ENCODE measurements at regions not wholly inside any gene's neighbourhood (a gene's known extent, or its start where the extent isn't known, plus 50 kb on each side); places are given as distances from the start of the nearest gene placed in this dataset.

DNA sequence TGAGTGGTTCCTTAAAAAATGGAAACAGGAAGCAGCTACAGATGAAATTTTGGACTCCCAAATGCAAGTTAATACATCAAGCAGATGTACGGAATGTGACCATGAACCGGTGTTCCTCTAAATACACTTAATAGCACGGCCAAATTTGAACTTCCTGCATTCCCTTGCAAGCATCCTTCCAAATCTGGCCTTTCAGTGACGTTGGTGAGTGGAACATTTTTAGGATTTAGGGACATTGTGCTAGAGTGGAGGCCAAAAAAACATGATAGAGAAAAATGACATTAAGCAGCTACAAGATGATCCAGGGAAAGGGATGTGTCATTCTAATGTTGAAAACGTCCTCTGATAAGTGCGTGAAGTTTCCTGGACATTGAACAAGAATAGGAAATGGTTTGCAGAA is 62.1 kb downstream of the CTAGE1 start:
- H3K4me3 ChIP-seq (ENCODE audit: low read depth, low read length), result no peak overlapping the region
- TF ChIP-seq, protein P1, sequence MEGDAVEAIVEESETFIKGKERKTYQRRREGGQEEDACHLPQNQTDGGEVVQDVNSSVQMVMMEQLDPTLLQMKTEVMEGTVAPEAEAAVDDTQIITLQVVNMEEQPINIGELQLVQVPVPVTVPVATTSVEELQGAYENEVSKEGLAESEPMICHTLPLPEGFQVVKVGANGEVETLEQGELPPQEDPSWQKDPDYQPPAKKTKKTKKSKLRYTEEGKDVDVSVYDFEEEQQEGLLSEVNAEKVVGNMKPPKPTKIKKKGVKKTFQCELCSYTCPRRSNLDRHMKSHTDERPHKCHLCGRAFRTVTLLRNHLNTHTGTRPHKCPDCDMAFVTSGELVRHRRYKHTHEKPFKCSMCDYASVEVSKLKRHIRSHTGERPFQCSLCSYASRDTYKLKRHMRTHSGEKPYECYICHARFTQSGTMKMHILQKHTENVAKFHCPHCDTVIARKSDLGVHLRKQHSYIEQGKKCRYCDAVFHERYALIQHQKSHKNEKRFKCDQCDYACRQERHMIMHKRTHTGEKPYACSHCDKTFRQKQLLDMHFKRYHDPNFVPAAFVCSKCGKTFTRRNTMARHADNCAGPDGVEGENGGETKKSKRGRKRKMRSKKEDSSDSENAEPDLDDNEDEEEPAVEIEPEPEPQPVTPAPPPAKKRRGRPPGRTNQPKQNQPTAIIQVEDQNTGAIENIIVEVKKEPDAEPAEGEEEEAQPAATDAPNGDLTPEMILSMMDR (IDR thresholded peaks at IDR 0.05; ENCODE audit: borderline replicate concordance, insufficient read depth, low read depth, low read length), result no peak

DNA sequence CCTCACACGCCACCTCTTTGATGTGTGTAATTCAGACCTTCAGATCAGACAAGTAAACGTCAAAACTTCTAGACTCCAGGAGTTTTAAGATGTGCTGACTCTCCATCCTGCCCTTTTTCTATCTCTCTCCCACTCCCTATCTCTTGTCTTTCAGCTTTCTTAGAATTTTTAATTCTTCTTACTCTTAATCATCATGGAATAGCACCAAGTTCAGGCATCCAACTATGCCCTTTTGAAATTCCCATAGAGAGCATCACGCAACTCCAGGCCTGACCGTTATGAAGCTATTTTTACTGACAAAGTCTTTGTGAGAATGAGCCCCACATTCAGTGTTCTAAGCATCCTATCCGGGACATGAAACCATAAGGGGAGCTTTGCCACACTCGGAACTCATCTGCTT is 62.6 kb downstream of the CTAGE1 start:
- TF ChIP-seq, protein P1 (IDR thresholded peaks at IDR 0.05; ENCODE audit: borderline replicate concordance, insufficient read depth, low read depth, low read length), result no peak
- H3K4me3 ChIP-seq (ENCODE audit: low read depth, low read length), result no peak overlapping the region

DNA sequence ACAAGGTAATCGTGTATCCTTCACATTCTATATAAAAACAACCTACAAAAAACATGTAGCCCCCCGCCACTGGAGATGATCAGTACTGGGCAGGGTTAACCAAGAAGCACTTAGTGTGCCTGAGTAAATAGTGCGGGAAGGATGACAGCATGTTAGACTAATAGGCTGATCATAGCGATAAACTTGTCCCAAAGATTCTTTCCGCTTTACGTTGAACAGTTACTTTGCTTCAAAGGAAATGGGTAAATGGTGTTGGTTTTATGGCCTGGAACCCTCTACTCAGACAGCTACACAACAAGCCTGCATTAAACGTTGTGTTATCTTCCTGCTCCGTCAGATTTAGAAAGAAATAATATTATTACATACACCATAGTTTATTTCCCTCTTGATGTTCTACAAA is 67.7 kb downstream of the CTAGE1 start:
- TF ChIP-seq, protein P1 (IDR thresholded peaks at IDR 0.05; ENCODE audit: borderline replicate concordance, insufficient read depth, low read depth, low read length), result no peak
- no peak overlapping the region for H3K4me3 ChIP-seq (ENCODE audit: low read depth, low read length)

DNA sequence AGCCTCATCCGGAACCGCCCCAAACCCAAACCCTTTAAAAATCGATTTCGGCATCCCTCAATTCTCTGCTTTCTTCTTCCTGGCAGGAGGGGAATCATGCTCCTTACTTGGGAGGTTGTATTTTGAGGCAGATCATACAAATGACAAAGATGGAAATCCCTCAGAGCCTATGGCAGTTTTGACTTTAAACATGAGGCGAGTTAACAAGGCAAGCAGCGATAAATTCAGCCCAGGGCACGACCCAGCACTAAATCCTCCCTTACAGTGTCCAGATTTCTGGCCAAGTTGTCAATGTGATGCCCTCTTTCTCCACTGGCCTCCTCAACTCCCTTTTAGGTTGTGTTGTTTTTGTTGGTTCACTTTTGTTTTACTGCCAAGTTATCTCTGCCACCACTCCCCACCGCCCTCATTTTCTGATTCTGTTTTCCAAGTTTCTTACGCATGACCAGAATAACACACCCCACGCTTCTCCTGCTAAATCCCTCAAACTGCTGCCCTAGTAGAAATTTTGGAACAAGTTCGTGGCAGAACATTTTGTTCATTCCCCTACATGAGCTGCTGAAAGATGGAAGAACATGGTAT is 68.3 kb downstream of the CTAGE1 start:
- no peak overlapping the region for H3K4me3 ChIP-seq (ENCODE audit: low read depth, low read length)
- TF ChIP-seq, protein P1 (IDR thresholded peaks at IDR 0.05; ENCODE audit: borderline replicate concordance, insufficient read depth, low read depth, low read length), result no peak

DNA sequence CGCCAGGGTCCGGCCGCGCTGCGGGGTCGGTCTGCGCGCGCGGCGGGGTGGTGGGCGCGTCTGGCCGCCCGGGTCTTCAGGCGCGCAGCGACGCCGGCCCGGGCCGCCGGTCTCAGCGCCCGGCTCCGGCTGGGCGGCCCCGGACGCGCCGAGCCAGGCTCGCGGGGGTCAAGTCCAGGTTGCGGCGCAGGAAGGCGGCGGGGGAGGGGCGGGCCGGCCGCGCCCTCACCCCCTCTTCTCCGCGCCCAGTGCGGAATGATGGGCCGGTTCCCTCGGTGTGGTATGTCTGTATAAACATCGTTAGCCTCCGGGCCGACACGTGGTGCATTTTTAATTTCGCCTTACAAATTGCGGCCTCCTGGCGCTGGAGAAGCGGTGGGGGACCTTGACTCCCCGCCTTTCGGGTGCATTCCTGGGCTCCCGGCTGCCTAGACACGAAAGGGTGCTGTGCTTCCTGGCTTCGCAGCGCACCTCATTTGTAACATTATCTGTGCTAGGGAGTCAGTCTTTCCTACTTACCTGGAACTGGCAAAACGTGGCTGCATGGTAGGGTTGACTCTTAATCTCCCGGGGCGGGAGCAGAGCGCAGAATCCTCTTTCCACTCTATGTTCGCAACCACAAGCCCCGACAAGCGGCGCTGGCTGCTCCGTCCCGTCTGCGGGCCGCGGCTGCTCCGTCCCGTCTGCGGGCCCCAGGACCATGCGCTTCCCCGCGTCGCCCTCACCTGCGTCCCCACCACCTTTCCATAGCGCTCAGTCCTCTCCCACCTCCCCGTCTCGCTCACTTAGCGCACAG is 69.0 kb downstream of the CTAGE1 start:
- H3K4me3 ChIP-seq (ENCODE audit: low read depth, low read length), result no peak overlapping the region
- TF ChIP-seq, protein P1 (IDR thresholded peaks at IDR 0.05; ENCODE audit: borderline replicate concordance, insufficient read depth, low read depth, low read length), result no peak

DNA sequence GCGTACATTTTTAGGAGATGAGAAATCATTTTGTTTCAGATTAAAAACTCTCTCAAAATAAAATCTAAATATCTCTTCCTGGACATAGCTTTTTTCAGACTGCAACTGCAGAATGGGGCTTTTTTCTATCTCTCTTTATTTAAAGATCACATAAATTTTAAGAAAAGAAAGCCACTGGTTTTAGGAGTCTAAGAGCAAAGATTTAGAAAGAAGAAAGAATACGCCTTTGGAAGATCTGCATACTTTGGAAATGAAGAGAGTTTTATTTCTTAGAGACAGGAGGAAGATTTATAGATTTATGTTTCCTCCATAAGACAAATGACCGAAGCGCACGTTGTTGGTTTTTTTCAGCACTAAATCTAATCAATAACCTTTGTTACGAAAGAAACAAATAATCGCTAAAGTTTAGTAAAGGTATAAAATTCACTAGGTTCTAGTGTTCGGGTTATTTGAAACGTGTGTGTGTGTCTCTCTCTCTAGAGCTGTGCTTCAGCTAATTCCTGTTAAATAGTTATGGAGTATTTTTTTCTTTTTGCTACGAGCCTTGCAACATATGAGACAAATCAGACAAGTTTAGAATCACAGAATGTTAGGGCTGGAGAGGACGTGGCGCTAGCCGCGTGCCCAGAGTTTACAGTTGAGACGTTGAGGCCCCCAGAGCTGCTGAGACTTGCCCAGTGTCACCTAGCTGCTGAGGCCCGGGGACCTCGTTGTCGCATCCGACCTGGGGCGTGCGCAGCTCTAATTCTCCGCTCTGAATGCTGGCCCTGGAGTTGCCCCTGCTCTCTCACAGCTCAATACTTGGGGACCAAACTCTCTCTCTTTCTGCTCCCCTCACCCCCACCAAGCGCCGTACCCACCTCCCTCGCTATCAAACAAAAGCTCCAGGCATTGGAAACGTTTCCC is 69.9 kb downstream of the CTAGE1 start:
- H3K4me3 ChIP-seq (ENCODE audit: low read depth, low read length), result no peak overlapping the region
- TF ChIP-seq, protein P1 (IDR thresholded peaks at IDR 0.05; ENCODE audit: borderline replicate concordance, insufficient read depth, low read depth, low read length), result no peak
